ENCODE measurements at regions not wholly inside any gene's neighbourhood (a gene's known extent, or its start where the extent isn't known, plus 50 kb on each side); places are given as distances from the start of the nearest gene placed in this dataset.

DNA sequence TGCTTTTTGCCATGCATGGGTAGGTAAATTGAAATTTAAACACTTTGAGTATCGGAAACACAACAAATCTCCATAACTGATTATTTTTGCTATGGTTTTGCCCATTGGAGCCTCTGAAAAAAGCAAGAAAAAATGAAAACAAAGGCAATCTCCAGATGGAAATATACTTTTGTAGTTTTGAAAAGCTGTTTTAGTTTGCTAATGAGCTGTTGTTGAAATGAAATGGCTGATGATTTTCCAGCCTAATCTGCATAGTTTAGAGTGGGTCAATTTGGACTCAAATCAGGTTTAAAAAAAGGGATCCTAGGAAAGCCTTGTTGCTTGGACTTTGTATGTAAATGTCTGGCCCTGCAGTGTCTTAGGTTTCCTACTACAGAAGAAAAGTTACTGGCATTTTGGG is 285.8 kb downstream of the CAAP1 start (continued):
- TF ChIP-seq, protein P1, sequence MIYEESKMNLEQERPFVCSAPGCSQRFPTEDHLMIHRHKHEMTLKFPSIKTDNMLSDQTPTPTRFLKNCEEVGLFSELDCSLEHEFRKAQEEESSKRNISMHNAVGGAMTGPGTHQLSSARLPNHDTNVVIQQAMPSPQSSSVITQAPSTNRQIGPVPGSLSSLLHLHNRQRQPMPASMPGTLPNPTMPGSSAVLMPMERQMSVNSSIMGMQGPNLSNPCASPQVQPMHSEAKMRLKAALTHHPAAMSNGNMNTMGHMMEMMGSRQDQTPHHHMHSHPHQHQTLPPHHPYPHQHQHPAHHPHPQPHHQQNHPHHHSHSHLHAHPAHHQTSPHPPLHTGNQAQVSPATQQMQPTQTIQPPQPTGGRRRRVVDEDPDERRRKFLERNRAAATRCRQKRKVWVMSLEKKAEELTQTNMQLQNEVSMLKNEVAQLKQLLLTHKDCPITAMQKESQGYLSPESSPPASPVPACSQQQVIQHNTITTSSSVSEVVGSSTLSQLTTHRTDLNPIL (CRISPR knock-in tag; IDR thresholded peaks at IDR 0.05; ENCODE audit: low read depth) = no peak
- TF ChIP-seq CSDC2 (CRISPR knock-in tag; IDR thresholded peaks at IDR 0.05) = no peak
- TF ChIP-seq RARB (CRISPR knock-in tag; IDR thresholded peaks at IDR 0.05) = no peak
- no peak for TF ChIP-seq ZNF70 (CRISPR knock-in tag; IDR thresholded peaks at IDR 0.05)
- TF ChIP-seq ISL1 (CRISPR knock-in tag; IDR thresholded peaks at IDR 0.05) = no peak
- no peak for TF ChIP-seq OSR1 (CRISPR knock-in tag; IDR thresholded peaks at IDR 0.05)

DNA sequence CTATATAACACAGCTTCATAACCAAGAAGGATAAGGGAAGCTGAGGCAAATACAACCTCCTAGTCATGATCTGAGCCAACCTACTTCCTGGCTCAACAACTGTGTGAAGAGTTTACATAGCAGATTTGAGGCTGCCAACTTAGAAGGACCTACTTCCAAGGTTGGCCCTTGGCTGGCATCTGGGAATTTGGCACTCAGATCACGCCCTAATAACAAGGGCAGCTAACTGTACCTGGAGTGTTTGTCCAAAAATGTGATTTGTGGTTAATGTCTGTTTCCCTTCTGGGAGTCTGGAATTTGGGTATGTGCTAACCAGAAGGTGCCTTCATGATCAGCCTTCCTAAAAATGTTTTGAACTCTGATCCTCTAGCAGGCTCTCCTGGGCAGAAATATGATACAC is 287.2 kb downstream of the CAAP1 start:
- no peak for ATAC-seq
- TF ChIP-seq ZFP3 (CRISPR knock-in tag; IDR thresholded peaks at IDR 0.05) = no peak

DNA sequence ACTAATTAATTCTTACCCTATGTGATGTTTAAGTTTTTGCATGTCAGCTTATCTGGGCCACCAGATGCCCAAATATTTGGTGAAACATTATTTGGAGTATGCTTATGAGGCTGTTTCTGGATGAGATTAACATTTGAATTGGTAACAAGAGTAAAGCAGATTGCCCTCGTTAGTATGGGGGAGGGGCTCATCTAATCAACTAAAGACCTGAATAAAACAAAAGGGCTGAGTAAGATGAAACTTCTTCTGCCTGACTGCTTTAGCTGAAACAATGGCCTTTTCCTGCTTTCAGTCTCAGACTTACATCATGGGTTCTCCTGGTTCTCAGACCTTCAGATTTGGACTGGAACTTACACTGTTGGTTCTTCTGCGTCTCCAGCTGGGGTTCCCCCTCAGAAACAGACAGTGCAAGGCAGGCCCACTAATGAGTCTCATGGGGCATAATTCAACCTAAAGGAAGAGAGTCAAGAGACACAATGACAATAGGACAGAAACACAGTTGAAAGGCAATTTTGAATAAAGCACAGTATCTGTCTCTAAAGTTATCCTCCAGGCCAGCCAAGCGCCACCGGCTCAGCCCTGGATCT is 288.4 kb downstream of the CAAP1 start:
- TF ChIP-seq ZNF565 (CRISPR knock-in tag; conservative IDR thresholded peaks at IDR 0.05; ENCODE audit: low read depth) (no peak), ZFP3 (CRISPR knock-in tag; IDR thresholded peaks at IDR 0.05) (no peak), ISL1 (CRISPR knock-in tag; IDR thresholded peaks at IDR 0.05) (no peak), ZFP30 (CRISPR knock-in tag; IDR thresholded peaks at IDR 0.05) (no peak), GLIS3 (CRISPR knock-in tag; IDR thresholded peaks at IDR 0.05) (no peak), ESRRG (CRISPR knock-in tag; IDR thresholded peaks at IDR 0.05) (no peak), RARB (CRISPR knock-in tag; IDR thresholded peaks at IDR 0.05) (no peak), TOX (CRISPR knock-in tag; IDR thresholded peaks at IDR 0.05; ENCODE audit: borderline replicate concordance) (no peak), TCF4 (CRISPR knock-in tag; IDR thresholded peaks at IDR 0.05; ENCODE audit: borderline replicate concordance) (no peak), ARNTL (CRISPR knock-in tag; IDR thresholded peaks at IDR 0.05; ENCODE audit: borderline replicate concordance, low read depth) (no peak), ZNF8 (CRISPR knock-in tag; IDR thresholded peaks at IDR 0.05) (no peak), BACH2 (CRISPR knock-in tag; IDR thresholded peaks at IDR 0.05; ENCODE audit: borderline replicate concordance) (no peak), ZNF70 (CRISPR knock-in tag; IDR thresholded peaks at IDR 0.05) (no peak), OSR1 (CRISPR knock-in tag; IDR thresholded peaks at IDR 0.05) (no peak), ZC3H10 (CRISPR knock-in tag; IDR thresholded peaks at IDR 0.05) (no peak), PPARA (CRISPR knock-in tag; IDR thresholded peaks at IDR 0.05; ENCODE audit: borderline replicate concordance) (no peak), SNAI2 (CRISPR knock-in tag; IDR thresholded peaks at IDR 0.05) (no peak)
- TF ChIP-seq, protein P2, sequence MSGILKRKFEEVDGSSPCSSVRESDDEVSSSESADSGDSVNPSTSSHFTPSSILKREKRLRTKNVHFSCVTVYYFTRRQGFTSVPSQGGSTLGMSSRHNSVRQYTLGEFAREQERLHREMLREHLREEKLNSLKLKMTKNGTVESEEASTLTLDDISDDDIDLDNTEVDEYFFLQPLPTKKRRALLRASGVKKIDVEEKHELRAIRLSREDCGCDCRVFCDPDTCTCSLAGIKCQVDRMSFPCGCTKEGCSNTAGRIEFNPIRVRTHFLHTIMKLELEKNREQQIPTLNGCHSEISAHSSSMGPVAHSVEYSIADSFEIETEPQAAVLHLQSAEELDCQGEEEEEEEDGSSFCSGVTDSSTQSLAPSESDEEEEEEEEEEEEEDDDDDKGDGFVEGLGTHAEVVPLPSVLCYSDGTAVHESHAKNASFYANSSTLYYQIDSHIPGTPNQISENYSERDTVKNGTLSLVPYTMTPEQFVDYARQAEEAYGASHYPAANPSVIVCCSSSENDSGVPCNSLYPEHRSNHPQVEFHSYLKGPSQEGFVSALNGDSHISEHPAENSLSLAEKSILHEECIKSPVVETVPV (CRISPR knock-in tag; IDR thresholded peaks at IDR 0.05) = no peak
- TF ChIP-seq, protein P3, sequence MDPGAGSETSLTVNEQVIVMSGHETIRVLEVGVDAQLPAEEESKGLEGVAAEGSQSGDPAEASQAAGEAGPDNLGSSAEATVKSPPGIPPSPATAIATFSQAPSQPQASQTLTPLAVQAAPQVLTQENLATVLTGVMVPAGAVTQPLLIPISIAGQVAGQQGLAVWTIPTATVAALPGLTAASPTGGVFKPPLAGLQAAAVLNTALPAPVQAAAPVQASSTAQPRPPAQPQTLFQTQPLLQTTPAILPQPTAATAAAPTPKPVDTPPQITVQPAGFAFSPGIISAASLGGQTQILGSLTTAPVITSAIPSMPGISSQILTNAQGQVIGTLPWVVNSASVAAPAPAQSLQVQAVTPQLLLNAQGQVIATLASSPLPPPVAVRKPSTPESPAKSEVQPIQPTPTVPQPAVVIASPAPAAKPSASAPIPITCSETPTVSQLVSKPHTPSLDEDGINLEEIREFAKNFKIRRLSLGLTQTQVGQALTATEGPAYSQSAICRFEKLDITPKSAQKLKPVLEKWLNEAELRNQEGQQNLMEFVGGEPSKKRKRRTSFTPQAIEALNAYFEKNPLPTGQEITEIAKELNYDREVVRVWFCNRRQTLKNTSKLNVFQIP (CRISPR knock-in tag; IDR thresholded peaks at IDR 0.05; ENCODE audit: borderline replicate concordance, low read depth) = no peak
- TF ChIP-seq, protein P4, sequence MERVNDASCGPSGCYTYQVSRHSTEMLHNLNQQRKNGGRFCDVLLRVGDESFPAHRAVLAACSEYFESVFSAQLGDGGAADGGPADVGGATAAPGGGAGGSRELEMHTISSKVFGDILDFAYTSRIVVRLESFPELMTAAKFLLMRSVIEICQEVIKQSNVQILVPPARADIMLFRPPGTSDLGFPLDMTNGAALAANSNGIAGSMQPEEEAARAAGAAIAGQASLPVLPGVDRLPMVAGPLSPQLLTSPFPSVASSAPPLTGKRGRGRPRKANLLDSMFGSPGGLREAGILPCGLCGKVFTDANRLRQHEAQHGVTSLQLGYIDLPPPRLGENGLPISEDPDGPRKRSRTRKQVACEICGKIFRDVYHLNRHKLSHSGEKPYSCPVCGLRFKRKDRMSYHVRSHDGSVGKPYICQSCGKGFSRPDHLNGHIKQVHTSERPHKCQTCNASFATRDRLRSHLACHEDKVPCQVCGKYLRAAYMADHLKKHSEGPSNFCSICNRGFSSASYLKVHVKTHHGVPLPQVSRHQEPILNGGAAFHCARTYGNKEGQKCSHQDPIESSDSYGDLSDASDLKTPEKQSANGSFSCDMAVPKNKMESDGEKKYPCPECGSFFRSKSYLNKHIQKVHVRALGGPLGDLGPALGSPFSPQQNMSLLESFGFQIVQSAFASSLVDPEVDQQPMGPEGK (CRISPR knock-in tag; IDR thresholded peaks at IDR 0.05; ENCODE audit: borderline replicate concordance) = no peak
- no peak for ATAC-seq

DNA sequence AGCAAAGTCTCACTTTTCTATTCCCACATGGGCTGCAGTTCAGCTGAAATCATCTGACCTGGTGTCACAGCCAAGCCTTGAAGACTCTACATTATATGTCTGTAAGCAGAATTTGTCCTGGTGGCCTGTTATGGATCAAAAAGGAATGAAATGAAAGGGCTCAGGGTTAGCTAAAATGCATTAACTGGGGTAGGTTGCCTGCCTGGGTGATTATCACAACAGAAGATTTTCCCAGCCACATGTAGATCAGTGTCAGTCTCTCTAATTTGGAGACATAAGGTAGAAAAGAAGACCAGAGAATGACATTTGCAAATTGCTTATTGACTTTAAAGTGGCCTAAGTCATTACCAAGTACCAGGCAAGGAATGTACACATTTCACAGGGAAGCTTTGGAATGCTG is 289.0 kb downstream of the CAAP1 start:
- TF ChIP-seq ESRRG (CRISPR knock-in tag; IDR thresholded peaks at IDR 0.05) (no peak), OSR1 (CRISPR knock-in tag; IDR thresholded peaks at IDR 0.05) (no peak)
- ATAC-seq = no peak

Data from SK-N-SH treated with all-trans-retinoic acid at 6 μM for 48 hours (cell line).